Prostate gland (tissue), 2 donors: ENCODE measurements at regions not wholly inside any gene's neighbourhood (a gene's known extent, or its start where the extent isn't known, plus 50 kb on each side); places are given as distances from the start of the nearest gene placed in this dataset.
A peak's percentile ranks its signal among the peaks of the same experiment; 100 is the strongest.

ENCODE experiments used
- POLR2AphosphoS5 ChIP-seq: sonication (generic); formaldehyde crosslinking; IDR thresholded peaks from one replicate; pipeline ENCODE4 v1.6.1; 2017; ENCODE audit warnings: antibody characterized with exemption
- TF ChIP-seq, protein P1 (sequence below), 4 experiments: fragments of 200-600 bp in 2 of 4; fragments of 450-650 bp in 2 of 4; sonication (generic) in 2 of 4; IDR thresholded peaks; 1 replicate in 3 of 4; 2 replicates in 1 of 4; pipeline ENCODE4 v1.5.1; 2016 to 2019; ENCODE audit warnings: antibody characterized with exemption in 4 of 4, mild to moderate bottlenecking in 2 of 4, moderate library complexity in 2 of 4

DNA sequence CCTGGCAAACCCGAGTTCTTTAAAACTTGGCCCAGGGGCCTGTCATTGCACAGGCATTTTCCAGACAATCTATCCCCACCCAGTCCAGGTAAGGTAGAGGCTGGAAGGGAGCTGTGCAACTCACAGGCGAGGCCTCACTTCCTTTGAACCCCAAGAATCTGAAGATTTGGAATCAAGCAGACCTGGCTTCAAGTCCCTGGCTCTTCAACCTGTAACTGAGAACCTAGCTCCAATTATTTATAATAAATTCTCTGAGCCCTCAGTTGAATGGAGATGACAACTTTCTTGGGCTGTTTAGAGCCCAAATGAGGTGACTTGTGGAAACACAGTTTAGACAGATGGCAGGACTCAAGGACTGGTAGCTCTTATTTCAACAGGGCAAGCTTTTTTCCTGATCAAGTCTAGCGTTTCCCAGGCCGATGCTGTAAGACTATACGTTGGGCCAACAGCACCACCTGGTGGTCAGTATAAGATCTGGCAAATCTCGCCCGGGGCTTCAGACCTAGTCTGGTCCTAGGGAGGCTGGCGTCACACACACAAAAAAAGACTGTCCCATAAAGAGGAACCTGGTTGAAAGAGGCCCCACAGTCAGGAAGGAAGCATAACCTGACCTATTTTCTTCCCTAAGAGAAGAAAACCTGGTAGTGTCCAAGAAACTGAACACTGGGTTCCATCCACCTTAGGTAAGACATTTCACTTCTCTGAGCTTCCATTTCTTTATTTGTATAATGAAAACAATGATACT, 117.9 kb downstream of the C17orf67 start:
- TF ChIP-seq, protein P1, sequence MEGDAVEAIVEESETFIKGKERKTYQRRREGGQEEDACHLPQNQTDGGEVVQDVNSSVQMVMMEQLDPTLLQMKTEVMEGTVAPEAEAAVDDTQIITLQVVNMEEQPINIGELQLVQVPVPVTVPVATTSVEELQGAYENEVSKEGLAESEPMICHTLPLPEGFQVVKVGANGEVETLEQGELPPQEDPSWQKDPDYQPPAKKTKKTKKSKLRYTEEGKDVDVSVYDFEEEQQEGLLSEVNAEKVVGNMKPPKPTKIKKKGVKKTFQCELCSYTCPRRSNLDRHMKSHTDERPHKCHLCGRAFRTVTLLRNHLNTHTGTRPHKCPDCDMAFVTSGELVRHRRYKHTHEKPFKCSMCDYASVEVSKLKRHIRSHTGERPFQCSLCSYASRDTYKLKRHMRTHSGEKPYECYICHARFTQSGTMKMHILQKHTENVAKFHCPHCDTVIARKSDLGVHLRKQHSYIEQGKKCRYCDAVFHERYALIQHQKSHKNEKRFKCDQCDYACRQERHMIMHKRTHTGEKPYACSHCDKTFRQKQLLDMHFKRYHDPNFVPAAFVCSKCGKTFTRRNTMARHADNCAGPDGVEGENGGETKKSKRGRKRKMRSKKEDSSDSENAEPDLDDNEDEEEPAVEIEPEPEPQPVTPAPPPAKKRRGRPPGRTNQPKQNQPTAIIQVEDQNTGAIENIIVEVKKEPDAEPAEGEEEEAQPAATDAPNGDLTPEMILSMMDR (IDR thresholded peaks at IDR 0.05) = peak in 3 of 4 experiments; percentile 78 to 85 (median 79)
- TF ChIP-seq POLR2AphosphoS5 = peak; percentile 29
